GM12873 (cell line): ENCODE measurements at regions not wholly inside any gene's neighbourhood (a gene's known extent, or its start where the extent isn't known, plus 50 kb on each side); places are given as distances from the start of the nearest gene placed in this dataset.

ENCODE experiments used
- CTCF ChIP-seq: IDR thresholded peaks from 2 replicates; pipeline ENCODE4 v1.5.1; 2012; ENCODE audit warnings: low read depth, mild to moderate bottlenecking, moderate library complexity, low read length, control low read depth; ENCODE audit not compliant: insufficient read depth; ENCODE audit errors: missing control alignments

DNA sequence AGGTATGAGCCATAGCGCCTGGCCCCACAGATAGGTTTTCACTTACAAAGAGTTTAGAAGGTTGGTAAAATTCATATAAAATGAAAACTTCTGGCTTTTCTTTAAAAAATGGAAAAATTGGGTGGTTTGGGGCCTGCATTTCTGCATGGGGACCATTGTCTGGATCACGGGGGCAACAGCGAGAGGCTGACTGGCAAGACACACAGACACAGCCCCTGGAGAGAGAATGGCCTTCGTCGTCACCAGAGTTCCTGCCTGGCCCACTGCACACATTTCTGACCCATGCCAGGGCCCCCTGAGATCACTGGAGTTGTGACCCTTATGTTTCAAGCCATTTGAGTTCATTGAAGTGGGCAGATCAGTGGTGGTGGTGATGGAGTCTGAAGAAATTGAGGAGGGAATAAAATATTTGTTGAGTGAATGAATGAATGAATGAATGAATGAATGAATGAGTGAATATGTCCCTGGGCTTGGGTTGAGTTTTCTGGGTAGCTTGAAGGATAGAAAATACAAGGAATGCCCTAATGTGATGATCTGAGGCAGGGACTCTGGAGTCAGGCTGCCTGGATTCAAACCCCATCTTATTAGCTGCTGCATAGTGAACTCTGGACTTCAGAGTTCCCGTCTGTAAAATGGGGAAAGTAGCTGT, 173.8 kb downstream of the ZFP64 start:
- no peak for TF ChIP-seq CTCF

- TF ChIP-seq CTCF = no peak
Observed at GRCh38 chr20:52016022-52016421, 175.6 kb downstream of the ZFP64 start.

GRCh38 chr20:52015155-52015554, 176.4 kb downstream of the ZFP64 start:
- no peak for TF ChIP-seq CTCF

GRCh38 chr20:52012079-52012478, 179.5 kb downstream of the ZFP64 start:
- no peak for TF ChIP-seq CTCF

- no peak for TF ChIP-seq CTCF
Observed at GRCh38 chr20:52011093-52011492, 180.5 kb downstream of the ZFP64 start.

DNA sequence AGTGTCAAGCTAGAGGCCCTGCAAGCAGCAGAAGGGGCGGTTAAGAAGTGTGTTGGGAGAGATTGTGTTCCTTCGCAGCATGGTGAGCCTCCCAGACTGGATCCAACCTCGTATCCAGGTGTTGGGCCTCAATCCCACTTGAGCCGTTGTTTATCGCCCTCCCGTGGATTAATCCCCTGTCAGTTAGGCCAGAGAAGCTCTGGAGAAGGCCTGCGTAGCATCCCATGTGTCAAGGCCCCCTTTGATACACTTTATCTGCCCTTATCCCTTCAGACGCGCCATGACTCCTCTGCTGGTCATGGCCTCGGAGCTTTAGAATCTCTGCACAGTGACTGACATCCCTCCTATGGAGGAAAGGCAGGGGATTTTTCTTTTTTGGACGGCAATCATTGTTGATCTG, 181.0 kb downstream of the ZFP64 start:
- no peak for TF ChIP-seq CTCF

GRCh38 chr20:52008874-52009273, 182.7 kb downstream of the ZFP64 start:
- TF ChIP-seq CTCF = no peak
